ENCODE measurements at regions not wholly inside any gene's neighbourhood (a gene's known extent, or its start where the extent isn't known, plus 50 kb on each side); places are given as distances from the start of the nearest gene placed in this dataset.

DNA sequence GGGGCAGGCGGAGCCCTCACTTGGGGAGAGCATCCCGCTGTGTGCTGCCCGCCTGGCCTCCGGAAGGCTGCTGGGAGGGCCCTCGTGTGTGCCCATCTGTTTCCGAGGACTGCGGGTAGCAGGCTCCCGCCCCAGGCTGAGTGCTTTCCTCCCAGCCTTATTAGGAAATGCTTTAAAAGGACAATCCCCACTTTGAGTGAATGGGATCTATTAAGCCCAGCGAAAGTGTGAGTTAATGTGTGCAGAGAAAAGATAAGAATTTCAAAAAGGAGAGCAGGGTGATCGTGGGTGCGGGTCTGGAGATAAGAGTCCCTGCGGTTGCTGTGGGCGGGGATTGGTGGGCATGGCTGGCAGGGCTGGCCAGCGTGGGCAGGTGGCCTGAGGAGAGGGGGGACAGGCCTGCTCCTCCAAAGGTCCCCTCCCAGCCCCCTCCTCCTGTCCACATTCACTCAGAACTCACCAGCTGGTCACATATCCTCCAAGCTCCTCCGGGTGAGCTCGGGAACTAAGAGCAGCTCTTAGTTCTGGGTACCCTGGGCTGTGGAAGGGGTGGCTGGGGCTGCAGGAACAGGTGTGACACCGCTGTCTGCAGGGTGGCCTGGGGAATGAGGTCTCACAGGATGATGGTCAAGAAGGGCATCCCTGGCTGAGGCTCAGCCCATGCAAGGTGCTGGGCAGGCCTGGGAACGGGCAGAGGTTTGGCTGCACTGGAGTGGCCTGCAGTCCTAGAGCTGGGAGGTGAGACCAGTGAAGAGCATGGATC is 1260.3 kb downstream of the BRD1 start:
- ATAC-seq (no peak), FAIRE-seq (no peak), DNase-seq (ENCODE audit: low spot score) (no peak)
- ChIA-PET CTCF (ENCODE audit: low intra/inter-chr PET ratio, low total read pairs) (no interaction called here), POLR2A (no interaction called here)
- H3K27me3 ChIP-seq (ENCODE audit: control insufficient read depth in 1 of 2, insufficient read depth in 2 of 2, low read length in 2 of 2) = peaks cover 4 to 43% of the 10 kb centered on the region in 2 experiments
- H3K4me2 ChIP-seq (ENCODE audit: low read depth, low read length) = no peak overlapping the region
- H4K20me1 ChIP-seq (ENCODE audit: insufficient read depth, low read length) = no peaks in the 10 kb centered on the region
- intact Hi-C loops (cut with micrococcal nuclease; ENCODE audit: unreplicated experiment) = no loop called here
- H3K9ac ChIP-seq (ENCODE audit: insufficient read depth, low read depth, low read length) = no peak overlapping the region
- no peak overlapping the region for H2AFZ ChIP-seq (ENCODE audit: low read length)
- TF ChIP-seq CCAR2 (optimal IDR thresholded peaks at IDR 0.05; ENCODE audit: low read depth, low read length) = no peak
- TF ChIP-seq ISX (CRISPR knock-in tag; conservative IDR thresholded peaks at IDR 0.05) = no peak
- TF ChIP-seq, protein P1, sequence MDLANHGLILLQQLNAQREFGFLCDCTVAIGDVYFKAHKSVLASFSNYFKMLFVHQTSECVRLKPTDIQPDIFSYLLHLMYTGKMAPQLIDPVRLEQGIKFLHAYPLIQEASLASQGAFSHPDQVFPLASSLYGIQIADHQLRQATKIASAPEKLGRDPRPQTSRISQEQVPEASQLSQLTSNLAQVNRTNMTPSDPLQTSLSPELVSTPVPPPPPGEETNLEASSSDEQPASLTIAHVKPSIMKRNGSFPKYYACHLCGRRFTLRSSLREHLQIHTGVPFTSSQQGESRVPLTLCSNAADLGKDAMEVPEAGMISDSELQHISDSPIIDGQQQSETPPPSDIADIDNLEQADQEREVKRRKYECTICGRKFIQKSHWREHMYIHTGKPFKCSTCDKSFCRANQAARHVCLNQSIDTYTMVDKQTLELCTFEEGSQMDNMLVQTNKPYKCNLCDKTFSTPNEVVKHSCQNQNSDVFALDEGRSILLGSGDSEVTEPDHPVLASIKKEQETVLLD (CRISPR knock-in tag; IDR thresholded peaks at IDR 0.05; ENCODE audit: low read depth) = no peak
- no peak for TF ChIP-seq ZNF501 (CRISPR knock-in tag; IDR thresholded peaks at IDR 0.05)
- TF ChIP-seq, protein P2, sequence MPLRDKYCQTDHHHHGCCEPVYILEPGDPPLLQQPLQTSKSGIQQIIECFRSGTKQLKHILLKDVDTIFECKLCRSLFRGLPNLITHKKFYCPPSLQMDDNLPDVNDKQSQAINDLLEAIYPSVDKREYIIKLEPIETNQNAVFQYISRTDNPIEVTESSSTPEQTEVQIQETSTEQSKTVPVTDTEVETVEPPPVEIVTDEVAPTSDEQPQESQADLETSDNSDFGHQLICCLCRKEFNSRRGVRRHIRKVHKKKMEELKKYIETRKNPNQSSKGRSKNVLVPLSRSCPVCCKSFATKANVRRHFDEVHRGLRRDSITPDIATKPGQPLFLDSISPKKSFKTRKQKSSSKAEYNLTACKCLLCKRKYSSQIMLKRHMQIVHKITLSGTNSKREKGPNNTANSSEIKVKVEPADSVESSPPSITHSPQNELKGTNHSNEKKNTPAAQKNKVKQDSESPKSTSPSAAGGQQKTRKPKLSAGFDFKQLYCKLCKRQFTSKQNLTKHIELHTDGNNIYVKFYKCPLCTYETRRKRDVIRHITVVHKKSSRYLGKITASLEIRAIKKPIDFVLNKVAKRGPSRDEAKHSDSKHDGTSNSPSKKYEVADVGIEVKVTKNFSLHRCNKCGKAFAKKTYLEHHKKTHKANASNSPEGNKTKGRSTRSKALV (CRISPR knock-in tag; IDR thresholded peaks at IDR 0.05) = no peak
- TF ChIP-seq ZFP1 (CRISPR knock-in tag; IDR thresholded peaks at IDR 0.05) = no peak
- TF ChIP-seq, protein P3, sequence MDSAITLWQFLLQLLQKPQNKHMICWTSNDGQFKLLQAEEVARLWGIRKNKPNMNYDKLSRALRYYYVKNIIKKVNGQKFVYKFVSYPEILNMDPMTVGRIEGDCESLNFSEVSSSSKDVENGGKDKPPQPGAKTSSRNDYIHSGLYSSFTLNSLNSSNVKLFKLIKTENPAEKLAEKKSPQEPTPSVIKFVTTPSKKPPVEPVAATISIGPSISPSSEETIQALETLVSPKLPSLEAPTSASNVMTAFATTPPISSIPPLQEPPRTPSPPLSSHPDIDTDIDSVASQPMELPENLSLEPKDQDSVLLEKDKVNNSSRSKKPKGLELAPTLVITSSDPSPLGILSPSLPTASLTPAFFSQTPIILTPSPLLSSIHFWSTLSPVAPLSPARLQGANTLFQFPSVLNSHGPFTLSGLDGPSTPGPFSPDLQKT (CRISPR knock-in tag; IDR thresholded peaks at IDR 0.05; ENCODE audit: borderline replicate concordance) = no peak
- no peak for TF ChIP-seq NCOA5 (CRISPR knock-in tag; IDR thresholded peaks at IDR 0.05)
- TF ChIP-seq KLF6 (CRISPR knock-in tag; IDR thresholded peaks at IDR 0.05) = no peak
- TF ChIP-seq, protein P4, sequence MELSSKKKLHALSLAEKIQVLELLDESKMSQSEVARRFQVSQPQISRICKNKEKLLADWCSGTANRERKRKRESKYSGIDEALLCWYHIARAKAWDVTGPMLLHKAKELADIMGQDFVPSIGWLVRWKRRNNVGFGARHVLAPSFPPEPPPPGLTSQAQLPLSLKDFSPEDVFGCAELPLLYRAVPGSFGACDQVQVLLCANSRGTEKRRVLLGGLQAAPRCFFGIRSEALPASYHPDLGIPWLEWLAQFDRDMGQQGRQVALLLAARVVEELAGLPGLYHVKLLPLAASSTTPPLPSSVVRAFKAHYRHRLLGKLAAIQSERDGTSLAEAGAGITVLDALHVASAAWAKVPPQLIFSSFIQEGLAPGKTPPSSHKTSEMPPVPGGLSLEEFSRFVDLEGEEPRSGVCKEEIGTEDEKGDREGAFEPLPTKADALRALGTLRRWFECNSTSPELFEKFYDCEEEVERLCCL (CRISPR knock-in tag; IDR thresholded peaks at IDR 0.05; ENCODE audit: borderline replicate concordance) = no peak
- TF ChIP-seq HOXA9 (CRISPR knock-in tag; IDR thresholded peaks at IDR 0.05; ENCODE audit: borderline replicate concordance) = no peak
- TF ChIP-seq ZNF510 (CRISPR knock-in tag; IDR thresholded peaks at IDR 0.05; ENCODE audit: low read depth) = no peak
- no peak for TF ChIP-seq TOPORS (CRISPR knock-in tag; IDR thresholded peaks at IDR 0.05)
- TF ChIP-seq KLF12 (CRISPR knock-in tag; IDR thresholded peaks at IDR 0.05; ENCODE audit: borderline replicate concordance) = no peak
- no peak overlapping the region for H3K27ac ChIP-seq (ENCODE audit: extremely low read length, insufficient read depth, low read length)
- no peak overlapping the region for H3K4me3 ChIP-seq (replicated peaks in 1 of 3; ENCODE audit: insufficient read depth in 1 of 3, low read depth in 2 of 3, low read length in 3 of 3)
- peaks cover 11% of the 10 kb centered on the region for H3K9me3 ChIP-seq (ENCODE audit: low read length)
- H3K79me2 ChIP-seq (ENCODE audit: insufficient read depth, low read length) = no peaks in the 10 kb centered on the region
- H3K36me3 ChIP-seq (replicated peaks in 1 of 2; ENCODE audit: control insufficient read depth in 1 of 2, insufficient read depth in 2 of 2, low read length in 2 of 2) = no peaks in the 10 kb centered on the region
- no peaks in the 10 kb centered on the region for H3K4me1 ChIP-seq (ENCODE audit: insufficient read depth, low read length)
- in situ Hi-C loops (cut with HindIII; ENCODE audit: extremely low pct_ligation_motif_present, low pct_unique_long_range_greater_than_20kb) = loop anchor here (25.0 kb wide), 1 partner anchor 745 kb away; no protein-coding TSS in a partner anchor
- no TSS peak for BruUV-seq (replicated peaks)
- 21% methylated on average over 15 of the region's 18 CpGs for WGBS (ENCODE audit: low lambda C conversion rate)

Measured in HepG2 (cell line).